Endothelial cell of umbilical vein (primary cell): ENCODE measurements at regions not wholly inside any gene's neighbourhood (a gene's known extent, or its start where the extent isn't known, plus 50 kb on each side); places are given as distances from the start of the nearest gene placed in this dataset.

Source experiments
- BruUV-seq: library from RNA; stranded (reverse); fragments of 400-500 nt; replicated peaks from 2 replicates; lab custom pipeline; 2021; lab: Mats Ljungman, UMichigan
- CTCF ChIA-PET: fragments of 300-600, 350-600 bp; sonication (Branson Sonifier 250); formaldehyde crosslinking; loops from one replicate; lab custom pipeline; 2021; ENCODE audit warnings: antibody characterized with exemption, inconsistent platforms; lab: Charles Lee
- POLR2A ChIA-PET: fragments of 300-600, 350-600 bp; sonication (Branson Sonifier 250); formaldehyde crosslinking; loops from one replicate; lab custom pipeline; 2021; ENCODE audit warnings: antibody characterized with exemption, inconsistent platforms; lab: Charles Lee
- DNase-seq: peaks from one replicate; pipeline ENCODE4 v3.0.0-alpha.2; 2011; ENCODE audit warnings: low read depth, low spot score
- FAIRE-seq: peaks from 2 replicates; lab custom pipeline; 2011; peaks lifted over from hg19 to GRCh38; lab: Jason Lieb, UNC
- H2AFZ ChIP-seq: 2 replicates; pipeline ENCODE4 v1.6.0; 2012; ENCODE audit warnings: low read depth, low read length, control low read depth, inconsistent platforms
- H3K27ac ChIP-seq: 2 replicates; pipeline ENCODE4 v1.5.1; 2011; ENCODE audit warnings: low read depth, mild to moderate bottlenecking, control low read depth, low read length, moderate library complexity; ENCODE audit not compliant: insufficient read depth
- H3K27me3 ChIP-seq, 2 experiments: 2 replicates each; pipeline versions ENCODE4 v1.6.0 to v1.6.1; 2011; ENCODE audit warnings: low read length in 2 of 2, mixed read lengths in 1 of 2; ENCODE audit not compliant: control insufficient read depth in 2 of 2, insufficient read depth in 2 of 2
- H3K36me3 ChIP-seq, 2 experiments: 2 replicates in 1 of 2; 3 replicates in 1 of 2; pipeline ENCODE4 v1.5.1; 2011; ENCODE audit warnings: low read length in 2 of 2, mild to moderate bottlenecking in 1 of 2, moderate library complexity in 1 of 2; ENCODE audit not compliant: control insufficient read depth in 2 of 2, insufficient read depth in 2 of 2; ENCODE audit errors: extremely low read depth in 1 of 2
- H3K4me1 ChIP-seq: 3 replicates; pipeline ENCODE4 v1.5.1; 2011; ENCODE audit warnings: mild to moderate bottlenecking, low read length; ENCODE audit not compliant: control insufficient read depth, insufficient read depth; ENCODE audit errors: extremely low read depth
- H3K4me2 ChIP-seq: 2 replicates; pipeline ENCODE4 v1.6.1; 2011; ENCODE audit warnings: low read length, control low read depth, mixed read lengths; ENCODE audit not compliant: insufficient read depth
- H3K4me3 ChIP-seq, 3 experiments: fragments of 200-600 bp in 1 of 3; sonication (generic), shearing (Covaris generic) in 1 of 3; replicated peaks in 1 of 3; 2 replicates each; pipeline ENCODE4 v1.5.1; 2011 to 2016; ENCODE audit warnings: control low read depth in 3 of 3, low read length in 3 of 3, mild to moderate bottlenecking in 2 of 3, inconsistent platforms in 1 of 3, low read depth in 1 of 3, moderate library complexity in 1 of 3; ENCODE audit not compliant: insufficient read depth in 1 of 3
- H3K79me2 ChIP-seq: 2 replicates; pipeline ENCODE4 v1.6.0; 2012; ENCODE audit warnings: low read length, inconsistent platforms; ENCODE audit not compliant: control insufficient read depth, insufficient read depth
- H3K9ac ChIP-seq: replicated peaks from 2 replicates; pipeline ENCODE3; 2011; ENCODE audit warnings: low read length, control low read depth; ENCODE audit not compliant: insufficient read depth; ENCODE audit errors: extremely low read depth
- H3K9me1 ChIP-seq: replicated peaks from 3 replicates; pipeline ENCODE4 v1.6.0; 2011; ENCODE audit warnings: mild to moderate bottlenecking, low read length; ENCODE audit not compliant: control insufficient read depth, insufficient read depth; ENCODE audit errors: extremely low read depth
- H3K9me3 ChIP-seq: replicated peaks from 2 replicates; pipeline ENCODE4 v1.5.1; 2012; ENCODE audit warnings: low read length, inconsistent platforms; ENCODE audit not compliant: control insufficient read depth, insufficient read depth
- H4K20me1 ChIP-seq: replicated peaks from 2 replicates; pipeline ENCODE3; 2011; ENCODE audit warnings: mild to moderate bottlenecking, low read length; ENCODE audit not compliant: control insufficient read depth, insufficient read depth; ENCODE audit errors: extremely low read depth
- EZH2 ChIP-seq: IDR thresholded peaks from 2 replicates; pipeline ENCODE4 v1.6.1; 2012; ENCODE audit warnings: borderline replicate concordance, low read depth, mild to moderate bottlenecking, moderate library complexity, low read length, inconsistent platforms; ENCODE audit not compliant: severe bottlenecking
- FOS ChIP-seq: IDR thresholded peaks from 2 replicates; pipeline ENCODE4 v1.6.1; 2011; ENCODE audit warnings: mild to moderate bottlenecking, low read length, moderate library complexity, borderline replicate concordance; ENCODE audit not compliant: insufficient read depth
- GATA2 ChIP-seq: IDR thresholded peaks from 2 replicates; pipeline ENCODE4 v1.7.0; 2011; ENCODE audit warnings: low read depth, mild to moderate bottlenecking, moderate library complexity, mixed read lengths, low read length; ENCODE audit not compliant: insufficient read length, insufficient read depth
- JUN ChIP-seq: IDR thresholded peaks from 2 replicates; pipeline ENCODE4 v1.6.1; 2011; ENCODE audit warnings: borderline replicate concordance, low read depth; ENCODE audit not compliant: insufficient read length, insufficient read depth
- MAX ChIP-seq: IDR thresholded peaks from 2 replicates; pipeline ENCODE4 v1.6.1; 2011; ENCODE audit not compliant: insufficient read depth, insufficient read length
- MYC ChIP-seq: IDR thresholded peaks from one replicate; pipeline ENCODE4 v1.6.1; 2011; ENCODE audit warnings: mild to moderate bottlenecking, low read depth, low read length
- POLR2A ChIP-seq: IDR thresholded peaks from 2 replicates; pipeline ENCODE4 v1.6.1; 2012; ENCODE audit warnings: low read depth, mild to moderate bottlenecking, control low read depth, low read length
- POLR2AphosphoS5 ChIP-seq: IDR thresholded peaks from 2 replicates; pipeline ENCODE4 v1.6.1; 2012; ENCODE audit warnings: low read depth, mild to moderate bottlenecking, control low read depth, low read length, moderate library complexity; ENCODE audit not compliant: insufficient read depth
- dilution Hi-C: fragments of 300-500 bp; cut with MboI; formaldehyde crosslinking; loops from one replicate; pipeline ENCODE4 v1.15.0; 2019; ENCODE audit warnings: low sequenced_read_pairs; ENCODE audit not compliant: extremely low pct_ligation_motif_present
- intact Hi-C: fragments of 100-400 bp; cut with micrococcal nuclease; formaldehyde crosslinking; loops from one replicate; pipeline ENCODE4 v1.10.0; 2022
- TF ChIP-seq, protein P1 (sequence below), 2 donors: IDR thresholded peaks; 1 replicate in 1 of 2; 2 replicates in 1 of 2; pipeline ENCODE4 v1.5.1; 2011; ENCODE audit warnings: low read length in 2 of 2, mild to moderate bottlenecking in 2 of 2, moderate library complexity in 2 of 2, control low read depth in 1 of 2, inconsistent platforms in 1 of 2, low read depth in 1 of 2; ENCODE audit not compliant: insufficient read depth in 1 of 2; ENCODE audit errors: extremely low read depth in 1 of 2

DNA sequence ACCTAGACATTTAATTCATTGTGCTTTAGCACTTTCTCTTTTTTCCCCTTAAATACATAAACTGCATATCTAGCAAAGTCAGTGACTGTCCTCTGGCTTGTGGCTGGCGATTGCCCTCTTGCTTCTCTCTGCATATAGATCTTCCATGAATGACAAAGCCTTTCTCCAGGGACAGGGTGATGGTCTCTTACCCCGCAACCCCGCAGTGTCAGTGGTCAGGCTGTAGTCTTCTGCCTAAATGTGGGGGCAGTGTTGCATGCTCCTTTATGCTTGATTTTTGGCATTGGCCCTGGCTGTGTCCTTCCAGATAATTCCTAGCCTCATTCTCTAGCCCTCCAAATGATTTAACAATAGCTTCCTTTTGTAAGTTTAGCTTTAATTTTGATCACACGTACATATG is 407.8 kb downstream of the GABRB3 start:
- Histone ChIP-seq H3K36me3 (no peaks in the 10 kb centered on the region), H3K4me1 (no peaks in the 10 kb centered on the region), H3K4me3 (no peak overlapping the region), H3K9ac (no peak overlapping the region), H3K27ac (no peak overlapping the region), H3K9me3 (peaks cover 1% of the 10 kb centered on the region), H4K20me1 (no peaks in the 10 kb centered on the region), H3K27me3 (no peaks in the 10 kb centered on the region), H2AFZ (no peak overlapping the region), H3K9me1 (no peaks in the 10 kb centered on the region), H3K79me2 (no peaks in the 10 kb centered on the region), H3K4me2 (no peak overlapping the region)
- FAIRE-seq (no peak), DNase-seq (no peak)
- ChIA-PET POLR2A (no interaction called here), CTCF (no interaction called here)
- TF ChIP-seq GATA2 (no peak), MAX (no peak), POLR2A (no peak), MYC (no peak), FOS (no peak), JUN (no peak), POLR2AphosphoS5 (no peak), EZH2 (no peak)
- TF ChIP-seq, protein P1, sequence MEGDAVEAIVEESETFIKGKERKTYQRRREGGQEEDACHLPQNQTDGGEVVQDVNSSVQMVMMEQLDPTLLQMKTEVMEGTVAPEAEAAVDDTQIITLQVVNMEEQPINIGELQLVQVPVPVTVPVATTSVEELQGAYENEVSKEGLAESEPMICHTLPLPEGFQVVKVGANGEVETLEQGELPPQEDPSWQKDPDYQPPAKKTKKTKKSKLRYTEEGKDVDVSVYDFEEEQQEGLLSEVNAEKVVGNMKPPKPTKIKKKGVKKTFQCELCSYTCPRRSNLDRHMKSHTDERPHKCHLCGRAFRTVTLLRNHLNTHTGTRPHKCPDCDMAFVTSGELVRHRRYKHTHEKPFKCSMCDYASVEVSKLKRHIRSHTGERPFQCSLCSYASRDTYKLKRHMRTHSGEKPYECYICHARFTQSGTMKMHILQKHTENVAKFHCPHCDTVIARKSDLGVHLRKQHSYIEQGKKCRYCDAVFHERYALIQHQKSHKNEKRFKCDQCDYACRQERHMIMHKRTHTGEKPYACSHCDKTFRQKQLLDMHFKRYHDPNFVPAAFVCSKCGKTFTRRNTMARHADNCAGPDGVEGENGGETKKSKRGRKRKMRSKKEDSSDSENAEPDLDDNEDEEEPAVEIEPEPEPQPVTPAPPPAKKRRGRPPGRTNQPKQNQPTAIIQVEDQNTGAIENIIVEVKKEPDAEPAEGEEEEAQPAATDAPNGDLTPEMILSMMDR (IDR thresholded peaks at IDR 0.05; ENCODE audit: extremely low read depth in 1 of 2, insufficient read depth in 1 of 2, low read depth in 1 of 2, low read length in 2 of 2): no peak
- intact Hi-C loops (no loop called here), dilution Hi-C loops (no loop called here)
- no TSS peak for BruUV-seq
